ENCODE measurements at regions not wholly inside any gene's neighbourhood (a gene's known extent, or its start where the extent isn't known, plus 50 kb on each side); places are given as distances from the start of the nearest gene placed in this dataset.

DNA sequence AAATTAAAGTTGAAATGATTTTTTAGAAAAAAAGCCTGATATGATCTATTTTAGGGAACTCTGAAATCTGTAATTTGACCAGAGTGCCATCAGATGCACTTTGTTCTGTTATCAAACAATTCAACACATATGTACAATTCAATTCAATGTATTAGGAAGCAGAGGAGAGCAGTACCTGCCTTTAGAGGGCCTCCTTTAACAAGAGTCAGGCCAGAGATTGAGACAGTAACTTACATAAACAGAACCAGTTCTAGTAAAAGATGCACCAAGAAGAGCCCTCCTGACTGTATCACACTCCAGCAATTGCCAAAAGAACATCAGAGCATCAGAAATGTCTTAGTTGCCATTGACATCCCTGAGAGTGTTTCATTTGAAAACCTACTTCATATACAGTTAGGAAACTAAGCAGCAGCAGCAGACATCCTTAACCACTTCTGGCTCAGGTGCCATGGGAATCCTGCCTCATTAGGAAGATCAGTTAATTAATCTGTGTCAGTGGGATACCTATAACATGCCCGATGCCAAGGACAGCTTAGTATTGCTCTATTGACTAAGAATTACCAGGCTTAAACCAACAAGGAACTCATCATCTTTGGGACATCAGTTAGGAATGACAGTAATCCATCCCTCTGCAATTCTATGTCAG lies 1222.6 kb upstream of the LRRN3 start:
- no peaks in the 10 kb centered on the region for H3K36me3 ChIP-seq
- no peaks in the 10 kb centered on the region for H3K9me3 ChIP-seq
- no peaks in the 10 kb centered on the region for H3K27me3 ChIP-seq
- no peak overlapping the region for H3K27ac ChIP-seq
- H3K4me1 ChIP-seq: no peaks in the 10 kb centered on the region
- intact Hi-C loops (cut with DNase I; ENCODE audit: low total_unique reads): no loop called here
- TF ChIP-seq, protein P1, sequence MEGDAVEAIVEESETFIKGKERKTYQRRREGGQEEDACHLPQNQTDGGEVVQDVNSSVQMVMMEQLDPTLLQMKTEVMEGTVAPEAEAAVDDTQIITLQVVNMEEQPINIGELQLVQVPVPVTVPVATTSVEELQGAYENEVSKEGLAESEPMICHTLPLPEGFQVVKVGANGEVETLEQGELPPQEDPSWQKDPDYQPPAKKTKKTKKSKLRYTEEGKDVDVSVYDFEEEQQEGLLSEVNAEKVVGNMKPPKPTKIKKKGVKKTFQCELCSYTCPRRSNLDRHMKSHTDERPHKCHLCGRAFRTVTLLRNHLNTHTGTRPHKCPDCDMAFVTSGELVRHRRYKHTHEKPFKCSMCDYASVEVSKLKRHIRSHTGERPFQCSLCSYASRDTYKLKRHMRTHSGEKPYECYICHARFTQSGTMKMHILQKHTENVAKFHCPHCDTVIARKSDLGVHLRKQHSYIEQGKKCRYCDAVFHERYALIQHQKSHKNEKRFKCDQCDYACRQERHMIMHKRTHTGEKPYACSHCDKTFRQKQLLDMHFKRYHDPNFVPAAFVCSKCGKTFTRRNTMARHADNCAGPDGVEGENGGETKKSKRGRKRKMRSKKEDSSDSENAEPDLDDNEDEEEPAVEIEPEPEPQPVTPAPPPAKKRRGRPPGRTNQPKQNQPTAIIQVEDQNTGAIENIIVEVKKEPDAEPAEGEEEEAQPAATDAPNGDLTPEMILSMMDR (IDR thresholded peaks at IDR 0.05): no peak
- TF ChIP-seq POLR2A (IDR thresholded peaks at IDR 0.05): no peak
- H3K4me3 ChIP-seq: no peak overlapping the region
- DNase-seq: no peak

DNA sequence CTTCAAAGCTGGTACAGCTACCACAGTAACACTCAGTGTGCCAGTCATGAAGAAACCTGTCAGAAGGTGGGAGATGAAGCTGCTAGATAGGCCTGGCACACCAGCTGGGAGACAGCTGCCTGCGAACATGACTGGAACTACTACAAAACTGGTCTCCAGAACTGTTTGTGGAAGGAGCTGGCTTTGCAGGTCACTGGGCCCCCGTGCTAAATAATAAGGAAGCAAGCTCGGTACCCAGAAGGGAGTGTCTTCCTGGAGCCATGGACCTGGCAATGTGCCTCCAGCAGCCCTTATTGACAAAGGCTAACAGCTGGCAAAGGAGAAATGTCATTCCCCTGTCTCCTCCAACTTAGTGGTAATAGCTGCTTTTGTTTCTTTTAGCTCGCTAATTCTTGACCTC lies 1217.6 kb upstream of the LRRN3 start:
- H3K27me3 ChIP-seq: no peaks in the 10 kb centered on the region
- H3K4me3 ChIP-seq: no peak overlapping the region
- no peaks in the 10 kb centered on the region for H3K36me3 ChIP-seq
- no peaks in the 10 kb centered on the region for H3K9me3 ChIP-seq
- H3K4me1 ChIP-seq: no peaks in the 10 kb centered on the region
- intact Hi-C loops (cut with DNase I; ENCODE audit: low total_unique reads): no loop called here
- TF ChIP-seq, protein P1 (IDR thresholded peaks at IDR 0.05): no peak
- TF ChIP-seq POLR2A (IDR thresholded peaks at IDR 0.05): no peak
- DNase-seq: no peak
- no peak overlapping the region for H3K27ac ChIP-seq

DNA sequence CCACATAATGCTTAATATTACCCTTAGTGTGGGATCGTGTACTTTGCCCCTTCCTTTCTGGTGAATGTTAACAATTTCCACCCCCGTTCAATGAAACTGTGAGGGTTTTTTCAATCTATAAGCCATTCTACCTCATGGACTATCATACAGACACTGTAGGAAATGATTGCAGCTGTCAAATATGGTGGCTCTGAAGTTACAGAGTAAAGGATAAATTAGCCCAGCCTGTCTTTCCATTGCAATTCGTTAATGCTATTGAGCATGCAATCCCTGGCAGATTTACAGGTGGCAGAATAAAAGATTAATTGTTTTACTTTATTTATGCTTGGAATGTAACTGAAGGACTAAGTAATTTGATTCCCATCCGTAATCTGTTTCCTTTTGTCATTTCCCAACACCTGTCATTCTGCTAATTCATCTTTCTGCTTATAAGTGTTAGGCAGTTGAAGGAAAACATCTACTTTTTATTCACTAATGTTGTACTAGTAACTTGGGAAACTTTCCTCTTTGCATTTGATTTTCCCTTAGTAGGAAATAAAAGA lies 1211.6 kb upstream of the LRRN3 start:
- H3K4me1 ChIP-seq: no peaks in the 10 kb centered on the region
- no peak overlapping the region for H3K27ac ChIP-seq
- intact Hi-C loops (cut with DNase I; ENCODE audit: low total_unique reads): no loop called here
- DNase-seq: no peak
- no peaks in the 10 kb centered on the region for H3K27me3 ChIP-seq
- TF ChIP-seq POLR2A (IDR thresholded peaks at IDR 0.05): no peak
- TF ChIP-seq, protein P1 (IDR thresholded peaks at IDR 0.05): no peak
- H3K9me3 ChIP-seq: no peaks in the 10 kb centered on the region
- no peaks in the 10 kb centered on the region for H3K36me3 ChIP-seq
- no peak overlapping the region for H3K4me3 ChIP-seq

DNA sequence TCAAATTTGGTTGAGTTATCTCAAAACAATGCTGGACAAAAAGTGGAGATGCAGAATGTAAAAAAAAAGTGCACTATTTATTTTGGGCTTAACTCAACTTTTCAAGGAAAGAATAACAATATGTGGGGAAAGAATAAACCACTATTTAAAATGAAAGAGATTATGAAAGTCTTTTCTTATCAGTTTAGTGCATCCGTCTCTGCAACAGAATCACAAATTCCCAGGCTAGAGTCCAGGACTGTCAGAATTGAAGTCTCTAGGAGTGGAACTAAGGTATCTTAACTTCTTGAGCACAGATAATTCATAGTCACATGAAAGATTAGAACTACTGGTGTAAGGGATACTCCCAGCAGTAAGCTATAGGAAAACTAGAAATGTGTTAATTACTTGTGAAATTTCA lies 1200.3 kb upstream of the LRRN3 start:
- Histone ChIP-seq H3K27me3 (no peaks in the 10 kb centered on the region), H3K4me3 (no peak overlapping the region), H3K4me1 (no peaks in the 10 kb centered on the region), H3K9me3 (no peaks in the 10 kb centered on the region), H3K36me3 (no peaks in the 10 kb centered on the region), H3K27ac (no peak overlapping the region)
- intact Hi-C loops (cut with DNase I; ENCODE audit: low total_unique reads): no loop called here
- DNase-seq: no peak
- TF ChIP-seq POLR2A (IDR thresholded peaks at IDR 0.05): no peak
- TF ChIP-seq, protein P1 (IDR thresholded peaks at IDR 0.05): no peak

DNA sequence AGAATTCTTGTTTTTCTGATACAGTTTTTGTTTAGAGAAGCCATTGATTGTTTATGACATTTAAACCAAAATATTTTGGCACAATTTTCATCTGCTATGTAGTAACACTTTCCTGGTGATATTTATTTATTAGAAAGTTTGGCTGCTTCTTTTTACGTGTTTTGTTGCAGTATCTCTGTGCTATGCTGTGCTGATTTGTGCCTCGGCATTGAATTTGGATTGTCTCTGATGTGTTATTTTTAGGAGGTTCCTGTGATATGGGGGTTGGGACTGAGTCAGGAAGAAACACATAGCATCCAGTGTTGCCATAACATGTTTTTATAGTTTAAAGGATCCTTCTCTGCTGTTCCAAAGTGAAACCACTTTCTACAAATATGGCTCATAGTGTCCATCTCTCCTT lies 1197.7 kb upstream of the LRRN3 start:
- H3K36me3 ChIP-seq: no peaks in the 10 kb centered on the region
- no peaks in the 10 kb centered on the region for H3K4me1 ChIP-seq
- intact Hi-C loops (cut with DNase I; ENCODE audit: low total_unique reads): no loop called here
- H3K27ac ChIP-seq: no peak overlapping the region
- H3K27me3 ChIP-seq: no peaks in the 10 kb centered on the region
- TF ChIP-seq POLR2A (IDR thresholded peaks at IDR 0.05): no peak
- TF ChIP-seq, protein P1 (IDR thresholded peaks at IDR 0.05): no peak
- no peak for DNase-seq
- no peaks in the 10 kb centered on the region for H3K9me3 ChIP-seq
- H3K4me3 ChIP-seq: peak overlapping the region in 1 of 2 donors; percentile 25

Data from uterus (tissue), 3 donors.